ENCODE measurements at regions not wholly inside any gene's neighbourhood (a gene's known extent, or its start where the extent isn't known, plus 50 kb on each side); places are given as distances from the start of the nearest gene placed in this dataset.

DNA sequence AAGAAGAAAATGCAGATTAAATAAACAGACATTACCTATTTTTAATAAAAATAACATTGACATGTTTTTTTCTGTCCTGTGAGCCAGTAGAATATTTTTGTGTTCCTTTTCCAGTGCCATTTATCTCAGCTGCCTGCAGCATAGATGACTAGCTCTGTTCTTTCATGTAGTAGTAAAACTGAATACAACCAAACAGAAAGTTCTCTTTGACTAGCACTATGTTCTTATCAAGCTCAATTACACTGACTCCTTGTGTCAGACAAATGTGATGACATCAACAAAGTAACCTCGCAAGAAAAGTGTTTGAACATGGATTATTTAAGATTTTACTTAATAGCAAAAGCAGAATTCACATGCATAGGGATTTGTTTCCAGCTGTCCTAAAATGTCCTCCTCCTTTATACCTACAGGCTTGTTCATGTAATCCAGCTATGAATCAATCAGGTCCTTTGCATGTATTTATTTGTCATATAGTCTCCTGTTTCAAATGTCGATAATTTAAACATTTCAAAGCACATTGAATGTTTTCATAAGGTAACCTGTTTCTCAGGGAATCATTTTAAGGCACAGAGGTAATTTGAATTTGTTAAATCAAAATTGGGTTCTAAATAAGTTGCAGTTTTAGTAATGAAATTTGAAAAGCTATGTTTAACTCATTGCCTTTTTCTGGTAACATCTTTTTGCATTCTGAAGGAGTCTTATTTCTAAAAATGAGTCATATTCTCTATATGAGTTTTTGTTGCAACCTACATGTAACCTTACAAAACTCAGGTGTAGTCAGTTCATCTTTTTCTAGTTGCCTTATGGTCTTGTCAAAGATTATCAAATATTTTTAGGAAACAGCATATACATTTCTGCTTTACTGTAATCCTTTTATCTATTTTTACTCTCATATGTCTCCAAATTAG is 215.3 kb upstream of the GULP1 start:
- Mint-ChIP-seq H3K4me3 (no peak overlapping the region), H3K9me3 (peaks cover 20% of the 10 kb centered on the region), H3K27me3 (ENCODE audit: low read depth) (no peaks in the 10 kb centered on the region), H3K27ac (no peak overlapping the region), H3K4me1 (ENCODE audit: low read depth) (peaks cover 3% of the 10 kb centered on the region), H3K36me3 (ENCODE audit: low read depth) (no peaks in the 10 kb centered on the region)
- no peak for DNase-seq
- intact Hi-C loops (cut with micrococcal nuclease) = loop anchor here (1.0 kb wide), 1 partner anchor 490 kb away; no protein-coding TSS in a partner anchor
- CTCF ChIA-PET = no interaction called here

GRCh38 chr2:188077757-188078156 is 213.9 kb upstream of the GULP1 start:
- H3K36me3 Mint-ChIP-seq (ENCODE audit: low read depth) = no peaks in the 10 kb centered on the region
- H3K4me1 Mint-ChIP-seq (ENCODE audit: low read depth) = peaks cover 3% of the 10 kb centered on the region
- H3K27me3 Mint-ChIP-seq (ENCODE audit: low read depth) = no peaks in the 10 kb centered on the region
- H3K9me3 Mint-ChIP-seq = peaks cover 12% of the 10 kb centered on the region
- no peak overlapping the region for H3K27ac Mint-ChIP-seq
- CTCF ChIA-PET = no interaction called here
- intact Hi-C loops (cut with micrococcal nuclease) = no loop called here
- DNase-seq = no peak
- no peak overlapping the region for H3K4me3 Mint-ChIP-seq

DNA sequence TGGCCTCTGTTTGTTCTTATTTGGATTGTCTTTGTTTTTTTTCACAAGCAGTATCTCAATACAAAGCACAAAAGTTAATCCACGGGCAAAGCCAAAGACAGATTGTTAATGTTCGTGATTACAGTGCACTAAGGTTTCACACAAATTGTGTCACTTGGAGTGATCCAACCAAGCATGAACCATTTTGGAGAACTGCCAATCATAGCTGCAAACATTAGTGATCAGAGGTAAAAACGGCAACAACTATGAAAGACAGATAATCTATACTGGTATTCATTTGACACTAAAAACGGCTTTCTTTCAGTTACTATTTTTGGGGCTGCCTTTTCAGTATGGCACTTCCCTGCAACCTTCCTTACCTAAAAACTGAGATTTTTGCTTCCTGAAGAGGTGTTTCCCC is 213.1 kb upstream of the GULP1 start:
- no peak overlapping the region for H3K27ac Mint-ChIP-seq
- H3K9me3 Mint-ChIP-seq = peaks cover 12% of the 10 kb centered on the region
- no peak for DNase-seq
- CTCF ChIA-PET = no interaction called here
- peaks cover 3% of the 10 kb centered on the region for H3K4me1 Mint-ChIP-seq (ENCODE audit: low read depth)
- no peaks in the 10 kb centered on the region for H3K36me3 Mint-ChIP-seq (ENCODE audit: low read depth)
- no peak overlapping the region for H3K4me3 Mint-ChIP-seq
- intact Hi-C loops (cut with micrococcal nuclease) = no loop called here
- H3K27me3 Mint-ChIP-seq (ENCODE audit: low read depth) = no peaks in the 10 kb centered on the region

- no peak for DNase-seq
- Mint-ChIP-seq H3K9me3 (peaks cover 9% of the 10 kb centered on the region), H3K36me3 (ENCODE audit: low read depth) (no peaks in the 10 kb centered on the region), H3K27ac (no peak overlapping the region), H3K4me3 (no peak overlapping the region), H3K27me3 (ENCODE audit: low read depth) (no peaks in the 10 kb centered on the region), H3K4me1 (ENCODE audit: low read depth) (peaks cover 3% of the 10 kb centered on the region)
- CTCF ChIA-PET = no interaction called here
- intact Hi-C loops (cut with micrococcal nuclease) = no loop called here
Observed at GRCh38 chr2:188079196-188079595, 212.5 kb upstream of the GULP1 start.

DNA sequence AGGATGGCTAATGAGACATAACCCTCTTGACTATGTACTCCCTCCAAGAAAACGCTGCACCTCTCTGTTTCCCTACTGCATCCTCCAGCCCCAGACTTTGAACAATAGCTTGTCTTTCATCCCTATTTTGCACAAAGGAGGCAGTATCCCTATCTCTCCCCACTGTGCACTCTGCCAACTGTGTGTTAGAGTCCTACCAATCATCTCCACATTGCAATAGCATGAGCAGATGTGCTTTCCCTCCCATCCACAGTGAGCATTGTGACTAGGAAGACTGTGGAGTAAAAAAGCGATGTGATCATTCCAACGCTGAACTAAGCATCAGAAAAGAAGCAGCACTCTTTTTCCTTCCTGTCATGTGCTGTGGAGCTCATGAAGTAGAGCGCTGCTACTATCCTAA is 206.3 kb upstream of the GULP1 start:
- Mint-ChIP-seq H3K27me3 (ENCODE audit: low read depth) (no peaks in the 10 kb centered on the region), H3K4me3 (no peak overlapping the region), H3K9me3 (peaks cover 13% of the 10 kb centered on the region), H3K4me1 (ENCODE audit: low read depth) (no peaks in the 10 kb centered on the region), H3K27ac (no peak overlapping the region), H3K36me3 (ENCODE audit: low read depth) (no peaks in the 10 kb centered on the region)
- no peak for DNase-seq
- CTCF ChIA-PET = no interaction called here
- intact Hi-C loops (cut with micrococcal nuclease) = no loop called here

DNA sequence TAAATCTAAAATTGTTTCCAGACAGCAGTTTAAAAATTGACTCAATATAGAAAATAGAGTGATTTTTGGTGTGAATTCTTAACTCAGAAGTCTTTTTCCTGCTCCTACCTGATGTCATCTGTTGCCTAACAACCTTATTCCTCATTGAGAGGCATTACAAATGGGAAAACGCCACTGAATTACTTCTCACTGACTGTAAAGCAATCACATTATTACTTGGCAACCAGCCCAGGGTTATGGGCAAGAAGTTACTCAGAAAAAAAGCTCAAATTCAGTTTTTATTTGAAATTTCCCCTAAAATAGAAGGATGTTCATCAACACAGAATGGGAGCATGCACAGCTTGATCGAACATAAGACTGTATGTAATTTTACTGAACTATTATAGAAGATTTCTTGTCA is 201.8 kb upstream of the GULP1 start:
- no peak for DNase-seq
- CTCF ChIA-PET = no interaction called here
- H3K36me3 Mint-ChIP-seq (ENCODE audit: low read depth) = no peaks in the 10 kb centered on the region
- no peak overlapping the region for H3K27ac Mint-ChIP-seq
- no peaks in the 10 kb centered on the region for H3K4me1 Mint-ChIP-seq (ENCODE audit: low read depth)
- H3K27me3 Mint-ChIP-seq (ENCODE audit: low read depth) = no peaks in the 10 kb centered on the region
- H3K9me3 Mint-ChIP-seq = peaks cover 9% of the 10 kb centered on the region
- H3K4me3 Mint-ChIP-seq = no peak overlapping the region
- intact Hi-C loops (cut with micrococcal nuclease) = no loop called here

DNA sequence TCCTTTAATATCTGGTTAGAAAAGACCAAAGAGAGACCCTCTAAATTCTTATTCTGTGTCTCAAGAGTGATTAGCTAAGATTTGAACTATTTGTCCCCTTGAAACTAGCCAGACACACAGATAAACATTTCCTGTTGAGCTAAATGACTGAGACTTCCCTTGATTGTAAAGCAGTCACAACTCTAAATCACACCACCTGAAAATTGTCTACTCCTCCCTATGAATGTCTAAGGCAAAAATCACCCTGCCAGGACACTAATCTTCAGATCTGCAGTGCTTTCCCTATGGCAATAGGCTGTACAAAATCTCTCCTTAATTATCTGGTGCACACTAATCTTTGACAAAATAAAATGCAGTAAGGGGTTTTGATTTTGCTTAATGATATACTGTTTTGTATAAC is 200.5 kb upstream of the GULP1 start:
- Mint-ChIP-seq H3K36me3 (ENCODE audit: low read depth) (no peaks in the 10 kb centered on the region), H3K27ac (no peak overlapping the region), H3K4me3 (no peak overlapping the region), H3K27me3 (ENCODE audit: low read depth) (no peaks in the 10 kb centered on the region), H3K9me3 (peaks cover 4% of the 10 kb centered on the region), H3K4me1 (ENCODE audit: low read depth) (no peaks in the 10 kb centered on the region)
- CTCF ChIA-PET = no interaction called here
- DNase-seq = no peak
- intact Hi-C loops (cut with micrococcal nuclease) = no loop called here

GRCh38 chr2:188092734-188093133 is 198.9 kb upstream of the GULP1 start:
- H3K4me1 Mint-ChIP-seq (ENCODE audit: low read depth) = no peaks in the 10 kb centered on the region
- DNase-seq = no peak
- CTCF ChIA-PET = no interaction called here
- no peak overlapping the region for H3K27ac Mint-ChIP-seq
- H3K36me3 Mint-ChIP-seq (ENCODE audit: low read depth) = no peaks in the 10 kb centered on the region
- no peaks in the 10 kb centered on the region for H3K27me3 Mint-ChIP-seq (ENCODE audit: low read depth)
- no peak overlapping the region for H3K4me3 Mint-ChIP-seq
- H3K9me3 Mint-ChIP-seq = peaks cover under 1% of the 10 kb centered on the region
- intact Hi-C loops (cut with micrococcal nuclease) = no loop called here

DNA sequence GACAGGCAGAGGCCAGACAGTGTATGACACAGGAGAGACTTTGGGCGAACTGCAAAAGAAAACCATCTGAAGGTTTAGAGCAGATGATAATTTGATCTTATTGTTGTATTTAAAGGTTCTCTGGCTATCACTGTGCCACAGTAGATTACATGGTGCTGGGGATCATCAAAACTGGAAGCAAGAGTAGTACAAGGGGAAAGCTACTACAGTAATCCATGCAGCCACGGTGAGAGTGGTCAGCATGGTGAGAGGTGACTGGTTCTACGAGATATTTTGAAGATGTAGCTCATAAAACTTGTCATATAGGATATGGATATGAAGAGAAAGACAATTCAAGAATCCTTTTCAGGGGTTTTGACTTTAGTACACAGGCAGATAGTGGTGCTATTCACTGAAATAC is 194.8 kb upstream of the GULP1 start:
- Mint-ChIP-seq H3K4me3 (no peak overlapping the region), H3K27ac (no peak overlapping the region), H3K4me1 (ENCODE audit: low read depth) (no peaks in the 10 kb centered on the region), H3K9me3 (no peaks in the 10 kb centered on the region), H3K36me3 (ENCODE audit: low read depth) (no peaks in the 10 kb centered on the region), H3K27me3 (ENCODE audit: low read depth) (no peaks in the 10 kb centered on the region)
- intact Hi-C loops (cut with micrococcal nuclease) = no loop called here
- no peak for DNase-seq
- CTCF ChIA-PET = no interaction called here

- intact Hi-C loops (cut with micrococcal nuclease) = no loop called here
- no peaks in the 10 kb centered on the region for H3K4me1 Mint-ChIP-seq (ENCODE audit: low read depth)
Observed at GRCh38 chr2:188102881-188103280, 188.8 kb upstream of the GULP1 start.

GRCh38 chr2:188114014-188114413 is 177.7 kb upstream of the GULP1 start:
- Mint-ChIP-seq H3K36me3 (ENCODE audit: low read depth) (no peaks in the 10 kb centered on the region), H3K4me3 (no peak overlapping the region), H3K9me3 (no peaks in the 10 kb centered on the region), H3K27me3 (ENCODE audit: low read depth) (no peaks in the 10 kb centered on the region), H3K4me1 (ENCODE audit: low read depth) (no peaks in the 10 kb centered on the region), H3K27ac (no peak overlapping the region)
- CTCF ChIA-PET = no interaction called here
- intact Hi-C loops (cut with micrococcal nuclease) = no loop called here
- no peak for DNase-seq

More at GRCh38 chr2:188102881-188103280, 188.8 kb upstream of the GULP1 start:
- H3K27ac Mint-ChIP-seq = no peak overlapping the region
- DNase-seq = no peak
- no peaks in the 10 kb centered on the region for H3K27me3 Mint-ChIP-seq (ENCODE audit: low read depth)
- H3K36me3 Mint-ChIP-seq (ENCODE audit: low read depth) = no peaks in the 10 kb centered on the region
- H3K4me3 Mint-ChIP-seq = no peak overlapping the region
- peaks cover 4% of the 10 kb centered on the region for H3K9me3 Mint-ChIP-seq
- CTCF ChIA-PET = no interaction called here

DNA sequence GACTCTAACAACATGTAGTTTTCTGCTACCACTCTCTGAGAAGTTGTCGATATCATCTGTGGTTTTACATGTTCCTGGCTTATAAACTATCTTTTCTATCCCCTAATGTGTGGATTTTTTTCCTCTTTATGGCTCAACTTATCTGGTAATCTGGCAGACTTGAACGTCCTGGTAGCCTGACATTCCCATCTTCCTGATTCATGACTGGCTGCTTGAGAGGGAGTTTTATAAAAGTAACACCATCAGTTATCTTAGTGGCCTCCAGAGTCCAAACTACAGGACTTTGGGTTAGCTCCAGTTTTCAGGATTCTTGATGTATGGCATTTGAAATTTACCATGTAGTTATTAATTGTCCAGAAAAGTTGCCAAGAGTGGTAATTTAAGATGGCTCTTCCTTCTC is 174.0 kb upstream of the GULP1 start:
- H3K27me3 Mint-ChIP-seq (ENCODE audit: low read depth) = no peaks in the 10 kb centered on the region
- no peak for DNase-seq
- no peaks in the 10 kb centered on the region for H3K9me3 Mint-ChIP-seq
- H3K27ac Mint-ChIP-seq = no peak overlapping the region
- H3K36me3 Mint-ChIP-seq (ENCODE audit: low read depth) = no peaks in the 10 kb centered on the region
- CTCF ChIA-PET = no interaction called here
- H3K4me3 Mint-ChIP-seq = no peak overlapping the region
- H3K4me1 Mint-ChIP-seq (ENCODE audit: low read depth) = no peaks in the 10 kb centered on the region
- intact Hi-C loops (cut with micrococcal nuclease) = no loop called here

DNA sequence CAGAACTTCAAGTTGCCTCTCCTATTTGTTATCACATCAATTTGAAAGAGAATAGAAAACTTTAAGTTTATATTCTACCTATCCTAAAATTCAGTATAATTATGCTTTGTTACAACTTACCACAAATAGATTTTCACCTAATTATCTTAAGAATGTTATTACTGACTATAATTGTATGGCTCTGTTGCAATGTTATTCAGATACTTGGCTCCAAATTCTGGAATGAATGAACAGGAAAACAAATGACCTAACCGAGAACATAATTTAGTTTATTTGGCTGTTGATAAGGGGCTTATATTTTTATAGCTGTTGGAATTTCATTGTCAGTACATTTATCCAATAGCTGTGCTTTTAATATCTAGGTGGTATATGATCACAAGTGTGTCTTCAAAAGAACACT is 173.2 kb upstream of the GULP1 start:
- Mint-ChIP-seq H3K36me3 (ENCODE audit: low read depth) (no peaks in the 10 kb centered on the region), H3K4me1 (ENCODE audit: low read depth) (no peaks in the 10 kb centered on the region), H3K27me3 (ENCODE audit: low read depth) (no peaks in the 10 kb centered on the region), H3K4me3 (no peak overlapping the region), H3K9me3 (no peaks in the 10 kb centered on the region), H3K27ac (no peak overlapping the region)
- CTCF ChIA-PET = no interaction called here
- DNase-seq = no peak
- intact Hi-C loops (cut with micrococcal nuclease) = no loop called here
